SK-N-SH treated with all-trans-retinoic acid at 6 μM for 48 hours (cell line): ENCODE measurements at regions not wholly inside any gene's neighbourhood (a gene's known extent, or its start where the extent isn't known, plus 50 kb on each side); places are given as distances from the start of the nearest gene placed in this dataset.

ENCODE experiments used
- ARNTL ChIP-seq: fragments of 450-650 bp; formaldehyde crosslinking; IDR thresholded peaks from 2 replicates; pipeline ENCODE4 v1.5.0; 2020; ENCODE audit warnings: low read depth, mild to moderate bottlenecking, moderate library complexity, borderline replicate concordance
- PPARA ChIP-seq: fragments of 250-450 bp; sonication (Bioruptor Pico); IDR thresholded peaks from 2 replicates; pipeline ENCODE4 v1.5.0; 2020; ENCODE audit warnings: mild to moderate bottlenecking, borderline replicate concordance
- TCF4 ChIP-seq: fragments of 250-450 bp; sonication (Bioruptor Pico); IDR thresholded peaks from 2 replicates; pipeline ENCODE4 v1.8.0; 2021; ENCODE audit warnings: mild to moderate bottlenecking, moderate library complexity, borderline replicate concordance
- TSHZ2 ChIP-seq: fragments of 250-450 bp; sonication (Bioruptor Pico); IDR thresholded peaks from 2 replicates; pipeline ENCODE4 v1.5.0; 2020; ENCODE audit warnings: mild to moderate bottlenecking, moderate library complexity
- ZFP30 ChIP-seq: fragments of 450-650 bp; formaldehyde crosslinking; IDR thresholded peaks from 2 replicates; pipeline ENCODE4 v1.5.0; 2022; ENCODE audit warnings: mild to moderate bottlenecking, moderate library complexity
- ZNF565 ChIP-seq: fragments of 450-650 bp; formaldehyde crosslinking; conservative IDR thresholded peaks from 2 replicates; pipeline ENCODE4 v1.5.0; 2020; ENCODE audit warnings: low read depth, mild to moderate bottlenecking, moderate library complexity
- ZNF70 ChIP-seq: fragments of 450-650 bp; formaldehyde crosslinking; IDR thresholded peaks from 2 replicates; pipeline ENCODE4 v1.5.0; 2020; ENCODE audit warnings: mild to moderate bottlenecking, moderate library complexity
- ZNF8 ChIP-seq: fragments of 450-650 bp; formaldehyde crosslinking; IDR thresholded peaks from 2 replicates; pipeline ENCODE4 v1.5.0; 2020; ENCODE audit warnings: mild to moderate bottlenecking, moderate library complexity
- TF ChIP-seq, protein P1 (sequence below): fragments of 250-450 bp; sonication (Bioruptor Pico); IDR thresholded peaks from 2 replicates; pipeline ENCODE4 v1.5.1; 2021; ENCODE audit warnings: mild to moderate bottlenecking, moderate library complexity
- TF ChIP-seq, protein P2 (sequence below): fragments of 250-450 bp; sonication (Bioruptor Pico); IDR thresholded peaks from 2 replicates; pipeline ENCODE4 v1.8.0; 2020; ENCODE audit warnings: mild to moderate bottlenecking, moderate library complexity, borderline replicate concordance

DNA sequence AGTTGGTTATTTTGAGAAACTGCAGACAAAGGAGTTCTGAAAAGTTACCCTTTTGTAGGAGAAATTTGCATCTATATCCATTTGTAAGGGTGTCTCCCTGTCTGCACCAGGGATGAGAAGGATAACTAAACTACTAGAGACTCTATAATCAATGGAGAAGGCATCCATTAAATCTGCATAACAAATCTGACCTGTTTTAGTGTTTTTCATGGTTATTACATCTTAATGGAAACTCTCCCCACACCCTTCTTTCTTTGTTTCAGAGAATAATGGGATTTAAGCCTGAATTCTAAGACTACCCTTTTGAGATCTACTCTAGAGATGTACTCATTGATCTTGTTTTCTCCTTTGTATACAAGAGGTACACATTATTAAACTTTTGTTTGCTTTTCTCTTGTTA lies 82.0 kb upstream of the DAZL start:
- TF ChIP-seq PPARA: no peak
- TF ChIP-seq ZNF8 (CRISPR knock-in tag): no peak
- TF ChIP-seq, protein P1, sequence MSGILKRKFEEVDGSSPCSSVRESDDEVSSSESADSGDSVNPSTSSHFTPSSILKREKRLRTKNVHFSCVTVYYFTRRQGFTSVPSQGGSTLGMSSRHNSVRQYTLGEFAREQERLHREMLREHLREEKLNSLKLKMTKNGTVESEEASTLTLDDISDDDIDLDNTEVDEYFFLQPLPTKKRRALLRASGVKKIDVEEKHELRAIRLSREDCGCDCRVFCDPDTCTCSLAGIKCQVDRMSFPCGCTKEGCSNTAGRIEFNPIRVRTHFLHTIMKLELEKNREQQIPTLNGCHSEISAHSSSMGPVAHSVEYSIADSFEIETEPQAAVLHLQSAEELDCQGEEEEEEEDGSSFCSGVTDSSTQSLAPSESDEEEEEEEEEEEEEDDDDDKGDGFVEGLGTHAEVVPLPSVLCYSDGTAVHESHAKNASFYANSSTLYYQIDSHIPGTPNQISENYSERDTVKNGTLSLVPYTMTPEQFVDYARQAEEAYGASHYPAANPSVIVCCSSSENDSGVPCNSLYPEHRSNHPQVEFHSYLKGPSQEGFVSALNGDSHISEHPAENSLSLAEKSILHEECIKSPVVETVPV (CRISPR knock-in tag): no peak
- no peak for TF ChIP-seq ARNTL (CRISPR knock-in tag)
- TF ChIP-seq, protein P2, sequence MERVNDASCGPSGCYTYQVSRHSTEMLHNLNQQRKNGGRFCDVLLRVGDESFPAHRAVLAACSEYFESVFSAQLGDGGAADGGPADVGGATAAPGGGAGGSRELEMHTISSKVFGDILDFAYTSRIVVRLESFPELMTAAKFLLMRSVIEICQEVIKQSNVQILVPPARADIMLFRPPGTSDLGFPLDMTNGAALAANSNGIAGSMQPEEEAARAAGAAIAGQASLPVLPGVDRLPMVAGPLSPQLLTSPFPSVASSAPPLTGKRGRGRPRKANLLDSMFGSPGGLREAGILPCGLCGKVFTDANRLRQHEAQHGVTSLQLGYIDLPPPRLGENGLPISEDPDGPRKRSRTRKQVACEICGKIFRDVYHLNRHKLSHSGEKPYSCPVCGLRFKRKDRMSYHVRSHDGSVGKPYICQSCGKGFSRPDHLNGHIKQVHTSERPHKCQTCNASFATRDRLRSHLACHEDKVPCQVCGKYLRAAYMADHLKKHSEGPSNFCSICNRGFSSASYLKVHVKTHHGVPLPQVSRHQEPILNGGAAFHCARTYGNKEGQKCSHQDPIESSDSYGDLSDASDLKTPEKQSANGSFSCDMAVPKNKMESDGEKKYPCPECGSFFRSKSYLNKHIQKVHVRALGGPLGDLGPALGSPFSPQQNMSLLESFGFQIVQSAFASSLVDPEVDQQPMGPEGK: no peak
- TF ChIP-seq TSHZ2 (CRISPR knock-in tag): no peak
- TF ChIP-seq ZNF70: no peak
- TF ChIP-seq ZFP30: no peak
- TF ChIP-seq ZNF565 (CRISPR knock-in tag): no peak
- TF ChIP-seq TCF4 (CRISPR knock-in tag): no peak
